Right lobe of liver (tissue), 6 donors: ENCODE measurements at regions not wholly inside any gene's neighbourhood (a gene's known extent, or its start where the extent isn't known, plus 50 kb on each side); places are given as distances from the start of the nearest gene placed in this dataset.

Experiments used
- ATAC-seq, 4 donors: fragments of 200-7000 bp; cut with Tn5 transposase; one replicate each; pipeline ENCODE4 v1.9.1; 2020; ENCODE audit warnings: mild to moderate bottlenecking in 4 of 4, moderate library complexity in 4 of 4
- DNase-seq, 3 donors: peaks; one replicate each; pipeline ENCODE4 v3.0.0-alpha.2; 2020
- H3K27ac ChIP-seq, 3 donors: fragments of 200-600 bp; one replicate each; pipeline ENCODE4 v1.8.0; 2022
- H3K27me3 ChIP-seq, 2 donors: fragments of 200-600 bp; one replicate each; pipeline ENCODE4 v1.8.0; 2022
- H3K36me3 ChIP-seq, 4 donors: fragments of 200-600 bp; sonication (generic) in 1 of 4; one replicate each; pipeline versions ENCODE4 v1.5.1 to v1.8.0; 2017 to 2022; ENCODE audit warnings: control low read depth in 1 of 4
- H3K4me1 ChIP-seq, 4 donors: fragments of 200-600 bp; sonication (generic) in 1 of 4; one replicate each; pipeline versions ENCODE4 v1.5.1 to v1.8.0; 2017 to 2022; ENCODE audit warnings: control low read depth in 1 of 4
- H3K4me3 ChIP-seq, 3 donors: fragments of 200-600 bp; one replicate each; pipeline ENCODE4 v1.8.0; 2022
- H3K9me3 ChIP-seq, 4 donors: fragments of 200-600 bp; sonication (generic) in 1 of 4; one replicate each; pipeline versions ENCODE4 v1.5.1 to v1.8.0; 2017 to 2022; ENCODE audit warnings: control low read depth in 1 of 4
- POLR2A ChIP-seq: fragments of 450-650 bp; IDR thresholded peaks from one replicate; pipeline ENCODE4 v1.6.1; 2017; ENCODE audit warnings: antibody characterized with exemption, mild to moderate bottlenecking
- WGBS: methylation state at CpG from one replicate; pipeline ENCODE4 v1.1.6; 2018; ENCODE audit warnings: low coverage, low lambda C conversion rate; ENCODE audit not compliant: insufficient coverage; ENCODE audit errors: missing lambda C conversion rate; 5-methylcytosine and 5-hydroxymethylcytosine counted together
- intact Hi-C, 2 donors: fragments of 100-400 bp; cut with DNase I; formaldehyde crosslinking; loops; one replicate each; pipeline versions ENCODE4 v1.11.2 to v1.14.1; 2022
- TF ChIP-seq, protein P1 (sequence below), 4 donors: fragments of 200-600 bp in 3 of 4; fragments of 450-650 bp in 1 of 4; IDR thresholded peaks; one replicate each; pipeline versions ENCODE4 v1.5.1 to v1.8.0; 2016 to 2022; ENCODE audit warnings: antibody characterized with exemption in 4 of 4, mild to moderate bottlenecking in 2 of 4
- donor health status: DM: no; HTN: yes; CAD: no.
- donor health status: DM: no; HTN: no; CAD: no.
- donor health status: DM: no; HTN: no; CAD: no.
- donor health status: DM: no; HTN: yes; CAD: no.
- donor health status: DM: no; HTN: yes; CAD: no.

DNA sequence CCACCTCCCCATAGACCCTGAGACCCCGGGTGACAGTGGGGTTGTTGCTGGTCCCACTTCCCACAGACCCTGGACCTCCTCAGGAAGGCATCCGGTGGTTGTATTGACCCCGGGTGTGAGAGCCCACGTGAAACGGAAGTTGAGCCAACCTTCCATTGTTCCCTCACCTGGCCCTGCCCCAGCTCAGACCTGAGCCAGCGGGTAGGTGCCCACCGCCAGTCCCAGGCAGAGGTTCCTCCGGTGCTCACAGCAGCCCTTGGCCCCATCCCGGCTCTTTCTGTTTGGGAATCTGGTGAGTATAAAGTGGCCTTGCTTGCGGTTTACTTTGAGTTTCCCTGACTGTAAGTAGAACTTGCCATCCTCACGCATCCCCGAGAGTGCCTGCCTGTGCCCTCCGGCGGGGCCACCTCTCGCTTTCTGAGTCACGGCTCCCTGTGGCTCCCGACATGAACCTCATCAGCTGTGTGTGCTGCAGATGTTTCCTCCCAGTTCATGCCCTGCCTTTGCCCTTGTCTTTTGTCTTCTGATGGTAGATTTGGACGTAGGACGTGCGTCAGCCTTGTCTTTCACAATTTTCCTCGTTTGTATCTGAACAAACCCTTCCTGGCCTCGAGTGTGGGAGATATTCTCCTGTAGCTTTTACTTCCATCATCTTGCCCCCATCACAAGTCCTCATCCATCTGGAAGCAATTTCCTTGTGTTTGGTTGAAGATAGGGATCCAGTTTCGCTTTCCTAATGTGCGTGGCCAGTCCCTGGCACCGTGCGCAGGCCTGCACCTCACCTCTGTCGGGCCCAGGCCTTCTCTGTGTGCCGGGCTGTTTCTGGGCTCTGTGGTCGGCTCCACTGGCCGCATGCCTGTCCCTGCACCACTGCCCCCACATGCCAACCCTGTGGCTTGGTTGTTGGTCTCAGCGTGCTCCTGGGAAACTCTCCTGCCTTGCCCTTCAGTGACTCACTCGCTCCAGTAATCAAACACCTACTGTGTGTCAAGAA lies 76.0 kb downstream of the METRNL start:
- Histone ChIP-seq H3K27ac (no peak overlapping the region), H3K27me3 (no peaks in the 10 kb centered on the region), H3K36me3 (no peaks in the 10 kb centered on the region), H3K9me3 (no peaks in the 10 kb centered on the region), H3K4me3 (no peak overlapping the region), H3K4me1 (no peaks in the 10 kb centered on the region)
- WGBS: 48% methylated on average over 16 of the region's 32 CpGs
- intact Hi-C loops: no loop called here
- no peak for DNase-seq
- ATAC-seq: peak in 3 of 4 donors; percentile 4 to 52 (median 17)
- no peak for TF ChIP-seq POLR2A
- TF ChIP-seq, protein P1, sequence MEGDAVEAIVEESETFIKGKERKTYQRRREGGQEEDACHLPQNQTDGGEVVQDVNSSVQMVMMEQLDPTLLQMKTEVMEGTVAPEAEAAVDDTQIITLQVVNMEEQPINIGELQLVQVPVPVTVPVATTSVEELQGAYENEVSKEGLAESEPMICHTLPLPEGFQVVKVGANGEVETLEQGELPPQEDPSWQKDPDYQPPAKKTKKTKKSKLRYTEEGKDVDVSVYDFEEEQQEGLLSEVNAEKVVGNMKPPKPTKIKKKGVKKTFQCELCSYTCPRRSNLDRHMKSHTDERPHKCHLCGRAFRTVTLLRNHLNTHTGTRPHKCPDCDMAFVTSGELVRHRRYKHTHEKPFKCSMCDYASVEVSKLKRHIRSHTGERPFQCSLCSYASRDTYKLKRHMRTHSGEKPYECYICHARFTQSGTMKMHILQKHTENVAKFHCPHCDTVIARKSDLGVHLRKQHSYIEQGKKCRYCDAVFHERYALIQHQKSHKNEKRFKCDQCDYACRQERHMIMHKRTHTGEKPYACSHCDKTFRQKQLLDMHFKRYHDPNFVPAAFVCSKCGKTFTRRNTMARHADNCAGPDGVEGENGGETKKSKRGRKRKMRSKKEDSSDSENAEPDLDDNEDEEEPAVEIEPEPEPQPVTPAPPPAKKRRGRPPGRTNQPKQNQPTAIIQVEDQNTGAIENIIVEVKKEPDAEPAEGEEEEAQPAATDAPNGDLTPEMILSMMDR (IDR thresholded peaks at IDR 0.05): no peak

DNA sequence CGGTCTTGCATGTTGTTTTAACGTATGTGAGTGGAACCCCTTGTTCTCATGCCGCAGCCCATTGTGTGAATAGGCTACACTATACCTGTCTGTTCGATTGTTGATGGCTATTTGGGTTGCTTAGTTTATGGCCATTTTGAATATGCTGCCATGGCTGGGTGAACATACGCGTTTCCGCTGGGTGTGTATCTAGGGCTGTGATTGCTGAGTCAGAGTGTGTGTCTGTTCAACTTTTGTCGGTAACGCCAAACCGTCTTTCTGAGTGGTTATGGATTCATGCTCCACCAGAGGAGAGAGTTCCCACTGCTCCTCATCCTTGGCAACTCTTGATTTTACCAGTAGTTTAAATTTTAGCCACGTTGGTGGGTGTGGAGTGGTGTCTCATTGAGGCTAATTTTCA lies 77.0 kb downstream of the METRNL start:
- H3K36me3 ChIP-seq: no peaks in the 10 kb centered on the region
- no peak overlapping the region for H3K27ac ChIP-seq
- ATAC-seq (no peak), DNase-seq (no peak)
- TF ChIP-seq, protein P1 (IDR thresholded peaks at IDR 0.05): no peak
- TF ChIP-seq POLR2A: no peak
- 87% methylated on average over 8 of the region's 11 CpGs for WGBS
- H3K27me3 ChIP-seq: no peaks in the 10 kb centered on the region
- H3K9me3 ChIP-seq: no peaks in the 10 kb centered on the region
- H3K4me3 ChIP-seq: no peak overlapping the region
- H3K4me1 ChIP-seq: no peaks in the 10 kb centered on the region
- intact Hi-C loops: no loop called here

DNA sequence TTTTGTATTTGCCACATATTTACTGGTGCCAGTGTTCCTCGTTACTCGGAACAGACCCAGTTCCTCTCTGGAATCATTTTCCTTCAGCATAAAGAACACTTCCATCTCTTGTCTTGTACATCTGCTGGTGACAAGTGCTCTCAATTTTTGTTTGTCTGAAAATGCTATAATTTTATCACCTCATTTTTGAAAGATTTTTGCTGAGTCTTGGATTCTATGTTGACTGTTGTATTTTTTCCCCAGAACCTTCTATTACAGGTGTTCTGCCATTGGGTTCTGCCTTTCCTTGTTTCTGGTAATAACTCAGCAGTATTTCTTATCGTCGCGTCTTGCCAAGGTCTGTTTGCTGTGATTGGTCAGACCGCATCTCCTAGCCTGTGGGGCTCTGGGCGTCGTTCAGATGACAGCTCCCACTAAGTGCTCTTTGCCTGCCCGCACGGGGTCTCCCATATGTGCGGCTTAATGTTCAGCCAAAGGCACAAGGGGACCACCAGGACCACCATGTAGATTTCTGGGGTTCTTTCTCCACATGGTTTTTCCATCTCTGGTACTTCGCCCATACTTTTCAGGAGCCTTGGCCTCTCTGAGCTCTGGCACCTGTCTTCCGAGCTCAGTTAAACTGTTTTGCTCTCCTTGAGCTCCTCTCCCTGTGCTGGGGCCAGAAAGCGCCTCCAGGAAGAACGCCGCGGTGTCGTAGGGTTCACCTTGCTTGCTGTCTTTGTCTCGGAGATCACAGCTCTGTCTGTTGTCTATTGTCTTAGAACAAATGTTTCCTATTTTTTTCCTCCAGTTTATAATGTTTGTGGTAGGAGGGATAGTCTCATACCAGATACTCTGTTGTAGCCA lies 80.0 kb downstream of the METRNL start:
- intact Hi-C loops: no loop called here
- TF ChIP-seq POLR2A: no peak
- TF ChIP-seq, protein P1 (IDR thresholded peaks at IDR 0.05): no peak
- no peak for ATAC-seq
- Histone ChIP-seq H3K9me3 (no peaks in the 10 kb centered on the region), H3K27me3 (no peaks in the 10 kb centered on the region), H3K4me1 (no peaks in the 10 kb centered on the region), H3K36me3 (no peaks in the 10 kb centered on the region), H3K27ac (no peak overlapping the region), H3K4me3 (no peak overlapping the region)
- WGBS: 68% methylated on average over 13 of the region's 19 CpGs
- DNase-seq: no peak

DNA sequence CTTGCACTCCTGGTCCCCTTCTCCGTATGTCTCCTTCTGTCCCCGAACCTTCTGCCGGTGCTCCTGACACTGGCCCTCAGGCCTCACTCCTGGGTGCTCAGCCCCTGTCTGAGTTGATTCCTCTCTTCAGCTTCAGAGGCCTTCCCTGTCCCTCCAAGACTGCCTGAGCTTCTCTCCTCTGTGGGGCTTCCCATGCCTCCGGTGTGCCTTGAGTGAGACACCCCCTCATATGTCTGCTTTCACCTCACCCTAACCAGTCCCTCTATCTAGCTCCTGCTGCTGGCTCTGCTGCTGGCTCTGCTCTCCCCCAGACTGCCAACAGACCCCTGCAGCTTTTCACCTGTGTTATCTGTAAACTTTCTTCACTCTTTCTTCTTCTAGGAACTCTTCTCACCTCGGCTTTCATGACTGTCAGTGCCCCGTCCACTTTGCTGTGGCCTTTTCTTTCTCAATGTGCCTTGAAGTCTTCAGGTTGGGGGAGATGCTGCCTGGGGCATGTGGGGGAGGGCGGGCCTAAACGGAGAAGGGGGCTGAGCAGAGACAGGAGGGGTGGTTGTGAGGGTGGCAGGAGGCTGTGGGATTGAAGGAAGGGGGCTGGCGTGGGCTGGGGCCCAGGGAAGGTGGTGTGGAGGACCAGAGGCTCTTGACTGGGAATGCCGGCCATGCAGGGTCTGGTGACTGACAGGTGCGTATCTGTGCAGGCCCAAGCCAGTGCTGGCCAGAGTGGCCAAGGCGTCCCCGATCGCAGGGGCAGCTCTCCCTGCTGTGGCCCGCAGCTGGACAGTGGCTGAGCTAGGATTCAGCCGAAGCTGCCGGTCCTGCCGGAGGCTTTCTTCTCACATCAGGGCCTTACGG lies 81.3 kb downstream of the METRNL start:
- Histone ChIP-seq H3K36me3 (no peaks in the 10 kb centered on the region), H3K27ac (no peak overlapping the region), H3K4me1 (no peaks in the 10 kb centered on the region), H3K9me3 (no peaks in the 10 kb centered on the region), H3K27me3 (no peaks in the 10 kb centered on the region), H3K4me3 (no peak overlapping the region)
- DNase-seq (no peak), ATAC-seq (peak in 1 of 4 donors; percentile 26)
- intact Hi-C loops: no loop called here
- TF ChIP-seq, protein P1 (IDR thresholded peaks at IDR 0.05): no peak
- no peak for TF ChIP-seq POLR2A
- 68% methylated on average over 7 of the region's 19 CpGs for WGBS
